ENCODE measurements at regions not wholly inside any gene's neighbourhood (a gene's known extent, or its start where the extent isn't known, plus 50 kb on each side); places are given as distances from the start of the nearest gene placed in this dataset.

DNA sequence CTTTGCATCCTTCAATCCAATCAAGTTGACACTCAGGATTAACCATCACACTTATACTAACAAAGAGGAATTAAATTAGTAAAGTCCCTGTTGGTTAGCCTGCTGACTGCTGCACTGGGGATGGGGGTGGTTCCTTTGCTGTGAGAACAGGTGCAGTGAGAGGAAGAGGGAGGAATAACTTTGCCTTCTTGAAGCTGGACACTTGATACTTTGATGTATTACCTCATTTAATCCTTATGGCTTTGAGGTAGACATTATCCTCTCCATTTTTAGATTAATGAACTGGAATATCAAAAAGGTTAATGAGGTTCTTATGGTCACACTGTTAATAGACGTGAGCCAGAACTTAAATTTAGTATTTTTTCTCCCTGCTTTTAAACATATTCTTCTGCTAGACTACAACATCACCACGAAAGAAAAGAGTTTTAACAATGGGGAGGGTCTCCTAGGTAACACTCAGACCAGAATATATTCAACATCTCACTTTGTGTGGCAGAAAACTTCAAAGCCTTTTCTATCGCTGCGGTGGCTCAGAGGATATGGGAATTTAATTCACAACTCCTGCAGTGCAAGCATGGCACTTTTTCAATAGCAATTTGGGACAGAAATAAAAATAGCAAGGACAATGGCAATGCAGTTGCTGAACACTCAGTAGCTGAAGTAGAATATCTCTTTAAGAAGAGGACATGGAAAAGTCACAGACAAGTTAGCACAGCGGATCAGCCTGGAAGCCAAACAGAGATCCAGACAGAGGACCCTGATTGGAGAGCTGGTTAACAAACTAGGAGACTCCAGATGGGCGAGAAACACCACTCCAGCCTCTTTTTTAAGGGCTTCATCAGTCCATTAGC is 68.8 kb upstream of the DNAH14 start:
- no peak for DNase-seq
- TF ChIP-seq POLR2A (IDR thresholded peaks at IDR 0.05; ENCODE audit: low read length) (no peak), GATA1 (IDR thresholded peaks at IDR 0.05; ENCODE audit: low read depth, low read length) (no peak)

DNA sequence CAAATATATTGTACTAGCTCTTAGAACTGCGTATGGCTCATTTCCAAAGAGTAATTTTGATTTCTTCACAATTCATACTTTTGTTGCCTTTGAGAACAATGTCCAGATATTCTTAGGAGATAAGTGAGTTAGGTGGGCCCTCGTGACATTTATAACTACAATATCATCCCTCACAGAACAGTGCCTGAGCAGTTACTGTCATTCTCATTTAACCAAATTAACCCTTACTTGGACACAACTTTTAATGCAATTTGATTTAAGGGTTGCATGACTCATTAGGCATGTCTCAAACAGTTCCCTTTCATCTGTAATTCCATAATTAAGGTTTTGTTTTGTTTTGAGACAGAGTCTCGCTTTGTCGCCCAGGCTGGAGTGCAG is 68.1 kb upstream of the DNAH14 start:
- TF ChIP-seq GATA1 (IDR thresholded peaks at IDR 0.05; ENCODE audit: low read depth, low read length) (no peak), POLR2A (IDR thresholded peaks at IDR 0.05; ENCODE audit: low read length) (no peak)
- no peak for DNase-seq

DNA sequence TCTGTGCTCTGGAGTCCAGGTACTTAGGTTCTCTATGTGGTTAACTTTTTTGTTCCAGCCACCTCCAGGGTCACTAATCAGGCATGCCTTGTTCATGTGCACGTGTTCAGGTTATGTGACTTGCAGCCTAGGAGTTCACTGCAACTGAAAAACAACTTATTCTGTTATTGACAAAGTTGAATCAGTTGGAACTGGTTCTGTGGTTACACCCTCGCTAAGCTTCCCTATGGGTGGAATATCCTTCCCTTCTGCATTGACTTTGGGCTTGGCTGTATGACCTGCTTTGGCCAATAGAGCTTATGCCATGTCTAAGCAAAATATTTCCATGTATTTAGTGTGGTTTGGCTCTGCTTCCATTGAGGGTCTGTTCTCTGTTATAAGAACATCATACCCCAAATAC is 66.0 kb upstream of the DNAH14 start:
- TF ChIP-seq POLR2A (IDR thresholded peaks at IDR 0.05; ENCODE audit: low read length) (no peak), GATA1 (IDR thresholded peaks at IDR 0.05; ENCODE audit: low read depth, low read length) (no peak)
- no peak for DNase-seq

DNA sequence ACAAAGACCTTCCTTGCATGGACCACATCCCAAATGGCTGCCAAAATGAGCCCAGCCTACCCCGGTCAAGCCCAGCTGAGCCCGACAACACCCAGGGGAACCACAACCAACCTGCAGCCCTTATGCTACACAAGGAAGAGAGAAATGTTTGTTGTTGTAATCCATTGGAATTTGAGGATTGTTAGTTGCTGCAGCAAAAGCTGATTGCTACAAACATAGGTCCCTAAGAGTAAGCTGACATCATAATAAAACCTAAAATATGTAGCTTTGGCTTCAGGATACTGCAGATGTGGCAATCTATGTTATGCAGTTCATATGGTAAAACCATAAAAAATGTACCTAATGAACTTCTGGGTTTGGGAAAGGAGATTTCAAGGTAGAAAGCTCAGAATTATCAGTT is 65.5 kb upstream of the DNAH14 start:
- DNase-seq, result no peak
- no peak for TF ChIP-seq GATA1 (IDR thresholded peaks at IDR 0.05; ENCODE audit: low read depth, low read length)
- no peak for TF ChIP-seq POLR2A (IDR thresholded peaks at IDR 0.05; ENCODE audit: low read length)

DNA sequence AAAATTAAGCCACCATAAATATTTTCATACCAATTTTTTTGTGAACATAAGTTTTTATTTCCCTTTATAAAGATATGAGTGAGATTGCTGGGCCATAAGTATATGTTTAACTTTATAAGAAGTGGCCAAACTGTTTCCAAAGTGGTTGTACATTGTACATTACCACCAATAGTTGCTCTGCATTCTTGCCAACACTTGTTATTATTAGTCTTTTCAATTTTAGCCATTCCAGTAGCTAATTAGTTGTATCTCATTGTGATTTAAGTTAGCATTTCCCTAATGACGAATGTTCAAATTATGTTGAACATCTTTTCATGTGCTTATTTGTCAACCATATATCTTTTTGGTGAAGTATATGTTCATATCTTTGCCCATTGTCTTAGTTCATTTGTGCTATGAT is 64.0 kb upstream of the DNAH14 start:
- no peak for DNase-seq
- no peak for TF ChIP-seq GATA1 (IDR thresholded peaks at IDR 0.05; ENCODE audit: low read depth, low read length)
- TF ChIP-seq POLR2A (IDR thresholded peaks at IDR 0.05; ENCODE audit: low read length), result no peak

DNA sequence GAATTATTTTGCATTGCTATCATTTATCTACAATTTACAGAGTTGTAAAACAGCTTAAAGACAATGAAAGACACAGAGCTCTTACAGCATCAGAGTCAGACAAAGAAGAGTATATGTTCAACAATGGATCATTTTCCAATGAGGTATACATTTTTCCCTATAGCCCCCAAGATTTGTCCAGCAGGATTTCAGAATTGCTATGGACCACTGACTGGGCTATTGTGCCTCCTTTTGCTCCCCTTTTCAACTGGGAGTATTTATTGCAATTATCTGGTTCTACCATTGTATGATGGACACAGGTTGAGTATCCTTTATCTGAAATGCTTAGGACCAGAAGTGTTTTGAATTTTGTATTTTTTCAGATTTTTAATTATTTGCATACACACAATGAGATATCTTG is 62.5 kb upstream of the DNAH14 start:
- DNase-seq, result no peak
- TF ChIP-seq GATA1 (IDR thresholded peaks at IDR 0.05; ENCODE audit: low read depth, low read length), result no peak
- no peak for TF ChIP-seq POLR2A (IDR thresholded peaks at IDR 0.05; ENCODE audit: low read length)

DNA sequence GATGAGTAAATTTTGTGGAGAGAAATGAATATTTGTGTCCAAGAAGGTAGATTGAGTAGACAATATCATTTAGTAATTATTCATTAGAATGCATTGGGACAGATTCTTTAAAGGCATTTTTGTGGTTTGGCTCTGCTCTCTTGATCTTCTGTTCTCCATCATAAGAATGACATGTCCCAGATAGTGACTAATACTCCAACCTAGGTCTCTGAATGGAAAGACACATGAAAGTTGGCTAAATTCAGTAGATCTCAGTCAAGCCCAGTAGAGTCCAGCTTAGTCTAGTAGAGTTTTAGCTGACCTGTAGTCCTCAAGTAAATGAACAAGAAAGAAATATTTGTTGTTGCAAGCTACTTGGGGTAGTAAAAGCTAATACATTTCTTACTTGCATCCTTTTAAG is 61.8 kb upstream of the DNAH14 start:
- TF ChIP-seq POLR2A (IDR thresholded peaks at IDR 0.05; ENCODE audit: low read length) (no peak), GATA1 (IDR thresholded peaks at IDR 0.05; ENCODE audit: low read depth, low read length) (no peak)
- DNase-seq, result no peak

DNA sequence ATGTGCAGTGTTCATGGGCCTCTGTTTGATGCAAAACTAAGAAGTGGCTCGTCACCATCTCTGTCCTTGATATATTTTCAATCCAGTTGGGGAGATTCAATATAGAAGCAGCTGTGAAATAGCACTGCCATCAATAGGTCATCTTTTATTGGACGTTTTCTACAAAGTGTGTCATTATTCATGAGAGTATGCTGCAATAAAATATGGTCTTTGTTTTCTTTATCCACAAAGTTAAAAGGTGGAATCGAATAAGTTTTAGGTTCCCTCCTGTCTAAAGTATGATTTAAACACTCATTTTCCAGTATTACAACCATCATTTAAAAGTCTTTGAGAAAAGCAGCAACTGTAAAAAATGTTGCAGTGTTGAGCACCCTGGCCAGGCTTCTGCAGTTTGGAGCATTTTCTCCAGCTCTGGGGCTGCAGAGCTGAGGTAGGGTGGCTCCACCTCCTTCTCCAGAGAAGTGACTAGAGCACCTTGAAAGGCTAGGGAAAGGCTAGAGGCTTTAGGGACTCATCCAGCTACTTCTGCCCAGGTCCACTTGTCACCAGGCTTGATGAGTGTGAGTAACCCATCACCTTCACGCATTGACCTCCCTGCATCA is 56.5 kb upstream of the DNAH14 start:
- TF ChIP-seq POLR2A (IDR thresholded peaks at IDR 0.05; ENCODE audit: low read length), result no peak
- no peak for TF ChIP-seq GATA1 (IDR thresholded peaks at IDR 0.05; ENCODE audit: low read depth, low read length)
- no peak for DNase-seq

DNA sequence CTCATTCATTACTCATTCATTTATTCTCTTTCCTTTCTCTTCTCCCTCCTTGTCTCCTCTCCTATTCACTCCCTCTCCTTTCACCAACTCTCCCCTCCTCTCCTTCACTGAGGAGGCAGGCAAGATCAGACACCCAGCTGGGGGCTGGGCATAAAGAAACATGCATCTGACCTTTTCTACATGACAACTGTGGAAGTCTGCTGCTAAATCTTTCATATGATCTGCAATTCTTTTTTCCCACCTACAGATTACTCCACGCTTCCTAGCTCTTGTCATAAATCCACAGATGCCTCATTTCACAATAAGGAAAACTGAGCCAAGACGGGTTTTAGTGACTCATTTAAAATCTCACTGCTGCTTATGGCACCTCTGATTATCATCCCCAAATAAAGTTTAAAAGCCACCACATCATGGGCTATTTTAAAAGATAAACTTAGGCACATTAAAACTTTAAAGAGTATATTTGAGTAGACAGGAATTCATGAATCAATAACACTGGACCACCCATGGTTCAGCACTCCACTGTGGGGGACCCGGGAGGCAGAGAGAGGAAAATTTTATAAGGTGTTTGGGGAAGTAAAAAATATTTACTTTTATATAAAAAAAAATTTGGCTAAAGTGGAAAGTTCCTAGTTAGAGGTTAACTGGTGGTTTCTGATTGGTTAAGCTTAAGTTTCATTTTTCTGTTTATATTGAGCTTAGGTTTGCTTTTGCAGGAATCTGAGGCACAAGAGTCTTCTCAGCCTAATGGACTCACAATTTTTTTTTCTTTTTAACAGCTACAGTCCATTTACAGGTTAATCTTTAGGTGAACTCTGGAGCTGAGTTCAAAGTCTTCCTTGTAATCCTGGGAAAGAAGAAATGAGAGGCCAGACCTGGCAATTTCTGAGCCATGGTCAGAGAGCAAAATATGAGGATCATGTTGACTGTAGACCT is 55.8 kb upstream of the DNAH14 start:
- DNase-seq, result no peak
- TF ChIP-seq POLR2A (IDR thresholded peaks at IDR 0.05; ENCODE audit: low read length) (no peak), GATA1 (IDR thresholded peaks at IDR 0.05; ENCODE audit: low read depth, low read length) (no peak)

DNA sequence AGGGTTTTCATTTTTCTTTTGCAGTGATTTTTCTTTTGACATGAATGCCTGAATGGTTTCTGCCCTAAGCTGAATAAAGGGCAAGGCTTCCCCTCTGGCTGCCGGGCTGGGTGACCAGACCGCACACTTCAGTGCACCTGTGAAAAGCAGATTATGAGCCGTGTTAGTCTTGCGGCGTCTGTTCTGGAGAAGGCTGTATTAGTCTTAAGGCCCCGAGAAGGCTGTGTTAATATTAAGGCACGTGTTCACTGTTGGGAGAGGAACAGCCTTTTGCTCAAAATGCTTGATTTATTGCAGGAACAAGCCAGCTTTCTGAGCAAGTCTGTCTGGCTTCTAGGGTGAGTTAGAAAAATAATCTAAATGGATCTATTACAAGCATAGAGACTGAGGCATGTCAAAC is 54.7 kb upstream of the DNAH14 start:
- TF ChIP-seq POLR2A (IDR thresholded peaks at IDR 0.05; ENCODE audit: low read length) (no peak), GATA1 (IDR thresholded peaks at IDR 0.05; ENCODE audit: low read depth, low read length) (no peak)
- no peak for DNase-seq

DNA sequence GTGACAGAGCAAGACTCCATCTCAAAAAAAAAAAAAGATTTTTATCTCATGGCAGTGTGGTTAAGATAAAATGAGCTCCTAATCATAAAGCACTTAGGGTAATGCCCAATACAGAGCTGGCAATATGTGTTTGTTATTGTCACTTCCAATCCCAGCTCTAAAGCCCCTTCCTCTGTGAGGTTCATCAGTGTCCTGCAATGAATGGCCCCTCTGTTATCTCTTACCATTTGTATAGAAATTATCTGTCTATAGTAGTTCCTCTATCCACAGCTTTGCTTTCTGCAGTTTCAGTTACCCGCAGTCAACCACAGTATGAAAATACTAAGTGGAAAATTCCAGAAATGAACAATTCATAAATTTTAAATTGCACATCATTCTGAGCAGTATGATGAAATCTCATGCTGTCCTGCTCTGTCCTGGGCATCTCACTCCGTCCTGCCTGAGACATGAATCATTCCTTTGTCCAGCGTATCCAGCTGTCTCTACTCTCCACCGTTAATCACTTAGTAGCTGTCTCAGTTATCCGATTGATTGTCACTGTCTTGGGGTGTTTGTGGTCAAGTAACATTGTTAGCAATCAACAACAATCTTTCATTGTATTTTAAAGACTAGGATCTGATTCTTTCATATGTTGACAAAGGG is 50.2 kb upstream of the DNAH14 start:
- no peak for DNase-seq
- no peak for TF ChIP-seq GATA1 (IDR thresholded peaks at IDR 0.05; ENCODE audit: low read depth, low read length)
- no peak for TF ChIP-seq POLR2A (IDR thresholded peaks at IDR 0.05; ENCODE audit: low read length)
